SK-N-SH (cell line): ENCODE measurements at regions not wholly inside any gene's neighbourhood (a gene's known extent, or its start where the extent isn't known, plus 50 kb on each side); places are given as distances from the start of the nearest gene placed in this dataset.
A peak's percentile ranks its signal among the peaks of the same experiment; 100 is the strongest.

Experiments used
- CTCF ChIA-PET: fragments of 300-600, 350-600 bp; formaldehyde crosslinking; extraction: SDS; loops from one replicate; lab custom pipeline; 2021; lab: Yijun Ruan, JAX
- POLR2A ChIA-PET: fragments of 350-600 bp; sonication (Branson Sonifier 250); formaldehyde crosslinking; extraction: SDS; loops from one replicate; lab custom pipeline; 2020; ENCODE audit warnings: antibody characterized with exemption, inconsistent platforms; lab: Yijun Ruan, JAX
- DNase-seq: peaks from one replicate; pipeline ENCODE4 v3.0.0; 2012
- H2AFZ ChIP-seq: fragments of 200-600 bp; sonication (generic); 2 replicates; pipeline ENCODE4 v1.8.1; 2016; ENCODE audit warnings: antibody characterized with exemption, mild to moderate bottlenecking, low read depth
- H3F3A ChIP-seq: fragments of 200-600 bp; sonication (generic); replicated peaks from 2 replicates; pipeline ENCODE3; 2016; ENCODE audit warnings: antibody characterized with exemption, mild to moderate bottlenecking; ENCODE audit not compliant: insufficient read depth
- H3K27ac ChIP-seq, 2 experiments: fragments of 200-500 bp in 1 of 2; fragments of 200-600 bp in 1 of 2; sonication (Bioruptor generic) in 1 of 2; sonication (generic), shearing (Covaris generic) in 1 of 2; 2 replicates each; pipeline versions ENCODE4 v1.5.1 to v1.6.1; 2014 to 2016; ENCODE audit warnings: low read depth in 2 of 2, inconsistent platforms in 1 of 2, low read length in 1 of 2, mild to moderate bottlenecking in 1 of 2, mixed read lengths in 1 of 2
- H3K27me3 ChIP-seq: fragments of 200-600 bp; sonication (generic), shearing (Covaris generic); 2 replicates; pipeline ENCODE4 v1.6.1; 2016; ENCODE audit warnings: mixed run types; ENCODE audit not compliant: insufficient read depth
- H3K36me3 ChIP-seq, 2 experiments: fragments of 200-500 bp in 1 of 2; fragments of 200-600 bp in 1 of 2; sonication (Bioruptor generic) in 1 of 2; sonication (generic) in 1 of 2; replicated peaks in 1 of 2; 2 replicates each; pipeline versions ENCODE3 to v1.5.1; 2014 to 2016; ENCODE audit warnings: low read length in 1 of 2, mild to moderate bottlenecking in 1 of 2; ENCODE audit not compliant: insufficient read depth in 2 of 2, control insufficient read depth in 1 of 2
- H3K4me1 ChIP-seq, 2 experiments: fragments of 200-500 bp in 1 of 2; fragments of 200-600 bp in 1 of 2; sonication (Bioruptor generic) in 1 of 2; sonication (generic), shearing (Covaris generic) in 1 of 2; 2 replicates each; pipeline versions ENCODE4 v1.5.1 to v1.6.1; 2014 to 2016; ENCODE audit warnings: low read depth in 1 of 2, low read length in 1 of 2, mixed run types in 1 of 2; ENCODE audit not compliant: insufficient read depth in 2 of 2, control insufficient read depth in 1 of 2
- H3K4me2 ChIP-seq: fragments of 200-600 bp; sonication (generic), shearing (Covaris generic); 2 replicates; pipeline ENCODE4 v1.6.1; 2017; ENCODE audit warnings: mixed run types
- H3K4me3 ChIP-seq, 2 experiments: fragments of 200-500 bp in 1 of 2; fragments of 200-600 bp in 1 of 2; sonication (Bioruptor generic) in 1 of 2; sonication (generic), shearing (Covaris generic) in 1 of 2; 2 replicates each; pipeline versions ENCODE4 v1.5.1 to v1.8.1; 2014 to 2016; ENCODE audit warnings: low read depth in 2 of 2, inconsistent platforms in 1 of 2, low read length in 1 of 2, mild to moderate bottlenecking in 1 of 2, mixed read lengths in 1 of 2, moderate library complexity in 1 of 2
- H3K79me2 ChIP-seq: fragments of 200-600 bp; sonication (generic); 2 replicates; pipeline ENCODE4 v1.8.1; 2017; ENCODE audit warnings: mild to moderate bottlenecking; ENCODE audit not compliant: insufficient read depth
- H3K9ac ChIP-seq: fragments of 200-600 bp; sonication (generic); 2 replicates; pipeline ENCODE4 v1.6.1; 2017; ENCODE audit warnings: mixed run types
- H3K9me2 ChIP-seq: fragments of 200-600 bp; sonication (generic); 2 replicates; pipeline ENCODE4 v1.6.1; 2017; ENCODE audit warnings: mixed run types
- H3K9me3 ChIP-seq: fragments of 200-600 bp; sonication (generic); 2 replicates; pipeline ENCODE4 v1.6.1; 2017; ENCODE audit warnings: mixed run types, mild to moderate bottlenecking, moderate library complexity
- H4K20me1 ChIP-seq: fragments of 200-600 bp; sonication (generic); 2 replicates; pipeline ENCODE4 v1.6.1; 2017; ENCODE audit warnings: mild to moderate bottlenecking, mixed run types; ENCODE audit not compliant: insufficient read depth
- CHD2 ChIP-seq: fragments of 150-350 bp; IDR thresholded peaks from 2 replicates; pipeline ENCODE4 v1.6.1; 2018; ENCODE audit warnings: low read length; ENCODE audit not compliant: partially characterized antibody
- EP300 ChIP-seq, 2 experiments: IDR thresholded peaks; 2 replicates each; pipeline versions ENCODE4 v1.4.0 to v1.6.1; 2012; ENCODE audit warnings: borderline replicate concordance in 1 of 2, low read depth in 1 of 2, low read length in 1 of 2
- FOSL2 ChIP-seq: IDR thresholded peaks from 2 replicates; pipeline ENCODE4 v1.4.0; 2012; ENCODE audit warnings: low read depth, mild to moderate bottlenecking, moderate library complexity, borderline replicate concordance
- FOXM1 ChIP-seq: IDR thresholded peaks from 2 replicates; pipeline ENCODE4 v1.4.0; 2012; ENCODE audit warnings: low read depth, mild to moderate bottlenecking
- GATA2 ChIP-seq: sonication (generic); formaldehyde crosslinking; IDR thresholded peaks from 2 replicates; pipeline ENCODE4 v1.5.0; 2020; ENCODE audit warnings: mild to moderate bottlenecking, missing genetic modification reagents
- IRF3 ChIP-seq: fragments of 150-350 bp; IDR thresholded peaks from 2 replicates; pipeline ENCODE4 v1.6.1; 2016; ENCODE audit warnings: mild to moderate bottlenecking, low read depth, low read length
- MAX ChIP-seq: IDR thresholded peaks from 2 replicates; pipeline ENCODE4 v1.4.0; 2012; ENCODE audit warnings: low read depth
- MEF2A ChIP-seq: IDR thresholded peaks from 2 replicates; pipeline ENCODE4 v1.4.0; 2012; ENCODE audit warnings: low read depth, borderline replicate concordance
- MXI1 ChIP-seq: IDR thresholded peaks from 2 replicates; pipeline ENCODE4 v1.6.1; 2012; ENCODE audit warnings: mild to moderate bottlenecking, low read depth, low read length, improper control_type of control experiment
- NFIC ChIP-seq: IDR thresholded peaks from 2 replicates; pipeline ENCODE4 v1.4.0; 2012; ENCODE audit warnings: borderline replicate concordance
- NRF1 ChIP-seq: IDR thresholded peaks from 2 replicates; pipeline ENCODE4 v1.6.1; 2012; ENCODE audit warnings: low read depth, mild to moderate bottlenecking, low read length
- PBX3 ChIP-seq: IDR thresholded peaks from 2 replicates; pipeline ENCODE4; 2012
- POLR2AphosphoS5 ChIP-seq: IDR thresholded peaks from 2 replicates; pipeline ENCODE4 v1.6.1; 2012; ENCODE audit warnings: low read depth, low read length
- RCOR1 ChIP-seq: fragments of 150-350 bp; IDR thresholded peaks from 2 replicates; pipeline ENCODE4 v1.6.1; 2017; ENCODE audit warnings: antibody characterized with exemption, low read length
- REST ChIP-seq: IDR thresholded peaks from 2 replicates; pipeline ENCODE4 v1.6.1; 2012; ENCODE audit warnings: mild to moderate bottlenecking, low read depth, low read length, moderate library complexity
- SIN3A ChIP-seq: IDR thresholded peaks from 2 replicates; pipeline ENCODE4 v1.6.1; 2012; ENCODE audit warnings: low read depth, mild to moderate bottlenecking, low read length, moderate library complexity, borderline replicate concordance
- SMC3 ChIP-seq: IDR thresholded peaks from 2 replicates; pipeline ENCODE4 v1.6.1; 2012; ENCODE audit warnings: low read depth, low read length, improper control_type of control experiment
- TAF1 ChIP-seq: IDR thresholded peaks from 2 replicates; pipeline ENCODE4 v1.6.1; 2012; ENCODE audit warnings: low read depth, mild to moderate bottlenecking, low read length, moderate library complexity, borderline replicate concordance
- TEAD4 ChIP-seq: IDR thresholded peaks from 2 replicates; pipeline ENCODE4 v1.4.0; 2012; ENCODE audit warnings: mild to moderate bottlenecking, borderline replicate concordance; ENCODE audit not compliant: insufficient read depth
- USF2 ChIP-seq: fragments of 150-350 bp; IDR thresholded peaks from 2 replicates; pipeline ENCODE4 v1.6.1; 2017; ENCODE audit warnings: antibody characterized with exemption, low read length, low read depth, borderline replicate concordance
- YY1 ChIP-seq: IDR thresholded peaks from 2 replicates; pipeline ENCODE4 v1.4.0; 2012; ENCODE audit warnings: low read depth, mild to moderate bottlenecking
- ZBTB33 ChIP-seq: IDR thresholded peaks from 2 replicates; pipeline ENCODE4 v1.4.0; 2012; ENCODE audit warnings: low read depth, borderline replicate concordance

GRCh38 chr14:61645247-61645646, 50.1 kb upstream of the HIF1A start:
- Histone ChIP-seq H3K79me2 (no peaks in the 10 kb centered on the region), H3K9me2 (no peaks in the 10 kb centered on the region), H4K20me1 (no peaks in the 10 kb centered on the region), H3K4me2 (no peak overlapping the region), H3K4me3 (no peak overlapping the region), H2AFZ (no peak overlapping the region), H3K27ac (peak overlapping the region in 1 of 2 experiments; percentile 62; a peak in 2 of 4 replicates), H3K9me3 (no peaks in the 10 kb centered on the region), H3K9ac (no peak overlapping the region), H3K27me3 (no peaks in the 10 kb centered on the region), H3K36me3 (no peaks in the 10 kb centered on the region), H3F3A (no peaks in the 10 kb centered on the region), H3K4me1 (peaks cover 6 to 25% of the 10 kb centered on the region in 2 experiments; a peak in 2 of 4 replicates)
- CTCF ChIA-PET, result no interaction called here
- DNase-seq, result peak; percentile 8
- POLR2A ChIA-PET, result no interaction called here
- TF ChIP-seq REST (no peak), RCOR1 (peak; percentile 40; the same call in 1 of the 2 replicates), SMC3 (no peak), EP300 (IDR thresholded peaks at IDR 0.05; ENCODE audit: borderline replicate concordance in 1 of 2, low read depth in 1 of 2, low read length in 1 of 2) (peak in 1 of 2 experiments; percentile 72; a peak in 1 of 4 replicates), IRF3 (no peak), MEF2A (no peak), FOSL2 (no peak), ZBTB33 (no peak), SIN3A (no peak), MXI1 (no peak), FOXM1 (no peak), TEAD4 (no peak), GATA2 (CRISPR knock-in tag) (no peak), CHD2 (no peak), TAF1 (no peak), MAX (no peak), PBX3 (no peak), USF2 (no peak), YY1 (no peak), NRF1 (no peak), POLR2AphosphoS5 (no peak), NFIC (peak; percentile 4; the same call in 1 of the 2 replicates)
